ENCODE measurements at regions not wholly inside any gene's neighbourhood (a gene's known extent, or its start where the extent isn't known, plus 50 kb on each side); places are given as distances from the start of the nearest gene placed in this dataset.

- no TSS peak for BruUV-seq (replicated peaks)
- intact Hi-C loops (cut with micrococcal nuclease; ENCODE audit: unreplicated experiment), result no loop called here
- CTCF ChIA-PET (ENCODE audit: unreplicated experiment), result no interaction called here
These were observed 187.6 kb upstream of the PRMT6 start for GRCh38 chr1:106868828-106869227.

GRCh38 chr1:106875622-106876021, 180.9 kb upstream of the PRMT6 start:
- H3K27ac ChIP-seq (ENCODE audit: low read depth, low read length, poor library complexity, severe bottlenecking), result no peak overlapping the region
- H3K9me2 ChIP-seq (ENCODE audit: insufficient read depth, low read length), result no peaks in the 10 kb centered on the region
- H2AFZ ChIP-seq (ENCODE audit: low read length), result no peak overlapping the region
- CTCF ChIA-PET (ENCODE audit: unreplicated experiment), result no interaction called here
- no peaks in the 10 kb centered on the region for H3K9me3 ChIP-seq (ENCODE audit: low read length)
- no peaks in the 10 kb centered on the region for H3K36me3 ChIP-seq (ENCODE audit: insufficient read depth, low read length)
- H3K4me1 ChIP-seq (ENCODE audit: insufficient read depth, low read length, poor library complexity, severe bottlenecking), result no peaks in the 10 kb centered on the region
- no peaks in the 10 kb centered on the region for H3K79me2 ChIP-seq (ENCODE audit: insufficient read depth, low read depth, low read length)
- H3K4me3 ChIP-seq (ENCODE audit: low read depth, low read length, poor library complexity, severe bottlenecking), result no peak overlapping the region
- POLR2A ChIA-PET, result interaction anchor here (0.6 to 1.3 kb wide), 2 partner anchors 25 to 255 kb away, joined by 3 to 6 read pairs; no protein-coding TSS in a partner anchor
- intact Hi-C loops (cut with micrococcal nuclease; ENCODE audit: unreplicated experiment), result no loop called here
- no TSS peak for BruUV-seq (replicated peaks)
- no peaks in the 10 kb centered on the region for H4K20me1 ChIP-seq (ENCODE audit: insufficient read depth, low read length)
- no peak overlapping the region for H3K4me2 ChIP-seq (ENCODE audit: low read length)
- no peak for DNase-seq (ENCODE audit: low spot score)
- TF ChIP-seq CTCF (conservative IDR thresholded peaks at IDR 0.05; ENCODE audit: low read length) (no peak), EZH2phosphoT487 (IDR thresholded peaks at IDR 0.05; ENCODE audit: borderline replicate concordance, low read depth, low read length) (no peak)

More at GRCh38 chr1:106868828-106869227, 187.6 kb upstream of the PRMT6 start:
- TF ChIP-seq EZH2phosphoT487 (IDR thresholded peaks at IDR 0.05; ENCODE audit: borderline replicate concordance, low read depth, low read length), result no peak
- no peak for TF ChIP-seq CTCF (conservative IDR thresholded peaks at IDR 0.05; ENCODE audit: low read length)
- Histone ChIP-seq H3K4me3 (ENCODE audit: low read depth, low read length, poor library complexity, severe bottlenecking) (no peak overlapping the region), H3K79me2 (ENCODE audit: insufficient read depth, low read depth, low read length) (no peaks in the 10 kb centered on the region), H3K4me2 (ENCODE audit: low read length) (no peak overlapping the region), H2AFZ (ENCODE audit: low read length) (no peak overlapping the region), H3K9me3 (ENCODE audit: low read length) (no peaks in the 10 kb centered on the region), H3K4me1 (ENCODE audit: insufficient read depth, low read length, poor library complexity, severe bottlenecking) (no peaks in the 10 kb centered on the region), H3K36me3 (ENCODE audit: insufficient read depth, low read length) (no peaks in the 10 kb centered on the region), H3K9me2 (ENCODE audit: insufficient read depth, low read length) (no peaks in the 10 kb centered on the region), H4K20me1 (ENCODE audit: insufficient read depth, low read length) (no peaks in the 10 kb centered on the region), H3K27ac (ENCODE audit: low read depth, low read length, poor library complexity, severe bottlenecking) (no peak overlapping the region)
- POLR2A ChIA-PET, result interaction anchor here (0.6 to 1.2 kb wide), 4 partner anchors 13 to 817 kb away, joined by 3 to 8 read pairs (median 4); no protein-coding TSS in a partner anchor
- no peak for DNase-seq (ENCODE audit: low spot score)

GRCh38 chr1:106876384-106876783, 180.1 kb upstream of the PRMT6 start:
- Histone ChIP-seq H3K4me2 (ENCODE audit: low read length) (no peak overlapping the region), H3K79me2 (ENCODE audit: insufficient read depth, low read depth, low read length) (no peaks in the 10 kb centered on the region), H3K9me2 (ENCODE audit: insufficient read depth, low read length) (no peaks in the 10 kb centered on the region), H3K9me3 (ENCODE audit: low read length) (no peaks in the 10 kb centered on the region), H4K20me1 (ENCODE audit: insufficient read depth, low read length) (no peaks in the 10 kb centered on the region), H3K4me1 (ENCODE audit: insufficient read depth, low read length, poor library complexity, severe bottlenecking) (no peaks in the 10 kb centered on the region), H2AFZ (ENCODE audit: low read length) (peak overlapping the region; percentile 62; the same call in 1 of the 2 replicates), H3K36me3 (ENCODE audit: insufficient read depth, low read length) (no peaks in the 10 kb centered on the region), H3K27ac (ENCODE audit: low read depth, low read length, poor library complexity, severe bottlenecking) (no peak overlapping the region), H3K4me3 (ENCODE audit: low read depth, low read length, poor library complexity, severe bottlenecking) (no peak overlapping the region)
- DNase-seq (ENCODE audit: low spot score), result peak; percentile 32
- ChIA-PET POLR2A (interaction anchor here (1.1 to 1.3 kb wide), 2 partner anchors 13 to 25 kb away, joined by 4 to 6 read pairs; no protein-coding TSS in a partner anchor), CTCF (ENCODE audit: unreplicated experiment) (no interaction called here)
- TF ChIP-seq EZH2phosphoT487 (IDR thresholded peaks at IDR 0.05; ENCODE audit: borderline replicate concordance, low read depth, low read length), result no peak
- no peak for TF ChIP-seq CTCF (conservative IDR thresholded peaks at IDR 0.05; ENCODE audit: low read length)
- no TSS peak for BruUV-seq (replicated peaks)
- intact Hi-C loops (cut with micrococcal nuclease; ENCODE audit: unreplicated experiment), result no loop called here

Data from OCI-LY7 (cell line).